Ovary (tissue), 3 donors: ENCODE measurements at regions not wholly inside any gene's neighbourhood (a gene's known extent, or its start where the extent isn't known, plus 50 kb on each side); places are given as distances from the start of the nearest gene placed in this dataset.

Experiments
- CTCF ChIP-seq, 3 donors: fragments of 450-650 bp in 2 of 3; fragments of 200-600 bp in 1 of 3; IDR thresholded peaks; one replicate each; pipeline versions ENCODE4 v1.5.1 to v1.8.0; 2016 to 2022; ENCODE audit warnings: antibody characterized with exemption in 3 of 3, mild to moderate bottlenecking in 1 of 3
- EP300 ChIP-seq: sonication (generic); formaldehyde crosslinking; IDR thresholded peaks from one replicate; pipeline ENCODE4 v1.6.1; 2017; ENCODE audit warnings: antibody characterized with exemption
- POLR2A ChIP-seq: fragments of 450-650 bp; IDR thresholded peaks from one replicate; pipeline ENCODE4 v1.6.1; 2017; ENCODE audit warnings: antibody characterized with exemption, mild to moderate bottlenecking, moderate library complexity
- donor health status: DM: no; HTN: no; CAD: no.

DNA sequence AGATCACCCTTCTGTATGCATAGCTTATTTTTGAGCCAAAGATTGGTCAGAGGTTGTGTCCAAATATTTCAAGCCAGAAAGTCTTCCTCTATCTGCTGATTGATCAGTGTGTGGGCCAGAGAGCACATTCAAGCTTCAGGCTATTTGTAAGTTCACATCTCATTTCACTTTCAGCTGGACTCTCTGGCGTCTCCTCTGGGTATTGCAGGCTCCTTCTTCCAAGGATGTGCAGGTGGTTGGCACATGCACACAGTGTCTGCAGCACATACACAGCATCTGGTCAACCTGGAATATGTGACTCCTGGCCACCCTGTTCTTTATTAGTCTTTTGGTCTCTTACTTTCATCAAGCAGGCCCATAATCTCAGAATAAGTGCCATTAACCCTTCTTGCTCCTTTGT, 516.1 kb downstream of the ANXA1 start:
- TF ChIP-seq CTCF (IDR thresholded peaks at IDR 0.05): no peak
- TF ChIP-seq EP300: no peak
- TF ChIP-seq POLR2A: no peak
